HG03469 (cell line): ENCODE measurements at regions not wholly inside any gene's neighbourhood (a gene's known extent, or its start where the extent isn't known, plus 50 kb on each side); places are given as distances from the start of the nearest gene placed in this dataset.

Experiments used
- ATAC-seq: cut with Tn5 transposase; IDR thresholded peaks from one replicate; pipeline ENCODE4 v1.9.1; 2021; ENCODE audit warnings: mild to moderate bottlenecking, moderate library complexity, moderate number of reproducible peaks; ENCODE audit not compliant: unreplicated experiment

GRCh38 chr18:78624646-78625279, 354.9 kb upstream of the SALL3 start:
- no peak for ATAC-seq

DNA sequence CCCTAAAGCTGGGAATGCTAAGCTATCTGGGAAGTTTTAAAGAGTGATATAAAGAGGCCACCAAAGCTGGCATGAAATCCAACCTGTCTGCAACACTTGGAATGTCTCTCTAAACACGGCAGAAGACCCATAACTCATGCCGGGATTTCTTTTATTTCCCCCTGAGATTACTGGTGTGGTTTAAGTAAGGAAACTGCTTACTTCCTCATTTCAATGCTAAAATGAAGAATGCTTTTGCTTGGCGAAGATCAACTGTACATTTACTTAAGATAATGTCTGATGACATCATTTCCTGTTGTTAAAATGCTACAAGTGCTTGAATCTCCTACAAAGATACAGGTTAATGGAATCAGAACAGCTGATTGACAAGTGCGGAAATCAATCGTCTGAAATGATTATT, 353.8 kb upstream of the SALL3 start:
- ATAC-seq = no peak

GRCh38 chr18:78627551-78628346, 351.9 kb upstream of the SALL3 start:
- no peak for ATAC-seq

DNA sequence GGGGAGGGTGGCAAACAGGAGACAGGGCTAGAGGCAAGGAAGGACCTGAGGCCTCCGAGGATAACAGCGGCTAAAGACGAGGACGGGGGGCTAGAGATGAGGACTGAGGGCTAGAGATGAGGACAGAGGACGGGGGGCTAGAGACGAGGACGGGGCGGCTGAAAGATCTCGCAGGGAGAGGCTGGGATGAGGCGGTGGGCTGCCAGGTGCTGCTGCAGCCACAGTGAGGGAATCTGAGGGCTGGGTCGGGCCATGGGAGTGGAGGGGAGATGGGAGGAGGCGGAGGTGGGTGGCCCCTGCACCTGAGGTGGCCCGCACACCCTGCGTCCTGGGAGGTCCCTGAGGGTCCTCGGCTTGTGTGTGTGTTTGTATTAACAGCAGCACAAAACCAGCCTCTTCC, 350.2 kb upstream of the SALL3 start:
- ATAC-seq = no peak

DNA sequence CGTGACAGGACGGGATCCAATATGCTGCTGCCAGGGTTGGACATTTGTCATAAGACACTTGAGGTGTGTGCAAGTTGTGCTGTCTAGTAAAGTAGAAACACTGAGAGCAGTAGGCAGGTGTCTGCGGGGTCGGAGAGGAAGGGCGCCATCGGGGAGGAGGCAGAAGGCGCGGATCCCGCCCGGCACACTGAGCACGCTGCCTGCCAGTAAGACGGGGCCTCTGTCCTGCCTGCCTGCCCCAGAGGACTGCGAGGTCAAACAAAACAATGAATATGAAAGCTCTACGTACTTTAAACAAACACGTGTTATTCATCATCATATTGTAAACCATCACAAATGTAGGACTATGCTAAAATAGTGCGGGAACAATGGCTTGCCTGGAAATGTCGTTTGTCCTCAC, 349.3 kb upstream of the SALL3 start:
- ATAC-seq = no peak

GRCh38 chr18:78630981-78631510, 348.6 kb upstream of the SALL3 start:
- ATAC-seq = no peak

DNA sequence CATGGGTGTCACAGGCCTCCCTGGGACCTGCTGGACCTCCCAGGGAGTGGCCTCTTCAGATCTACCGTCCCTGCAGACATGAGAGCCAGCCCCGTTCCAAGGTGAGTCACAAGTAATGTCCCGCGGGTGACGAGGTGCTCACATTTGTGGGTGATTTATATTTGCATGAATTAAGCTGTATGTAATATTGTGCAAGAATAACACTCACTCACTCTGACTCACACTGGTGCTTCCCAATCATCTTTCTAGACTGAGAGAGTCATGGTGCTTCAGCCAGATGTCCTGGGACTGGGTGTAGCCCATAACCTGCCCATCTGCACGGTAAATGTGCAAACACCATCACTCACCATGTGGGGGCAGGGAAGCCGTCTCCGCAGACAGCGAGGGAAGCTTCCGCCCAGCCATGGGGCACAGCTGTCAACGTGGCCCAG, 347.5 kb upstream of the SALL3 start:
- no peak for ATAC-seq

- ATAC-seq = no peak
These were observed 345.4 kb upstream of the SALL3 start for GRCh38 chr18:78634061-78634696.

DNA sequence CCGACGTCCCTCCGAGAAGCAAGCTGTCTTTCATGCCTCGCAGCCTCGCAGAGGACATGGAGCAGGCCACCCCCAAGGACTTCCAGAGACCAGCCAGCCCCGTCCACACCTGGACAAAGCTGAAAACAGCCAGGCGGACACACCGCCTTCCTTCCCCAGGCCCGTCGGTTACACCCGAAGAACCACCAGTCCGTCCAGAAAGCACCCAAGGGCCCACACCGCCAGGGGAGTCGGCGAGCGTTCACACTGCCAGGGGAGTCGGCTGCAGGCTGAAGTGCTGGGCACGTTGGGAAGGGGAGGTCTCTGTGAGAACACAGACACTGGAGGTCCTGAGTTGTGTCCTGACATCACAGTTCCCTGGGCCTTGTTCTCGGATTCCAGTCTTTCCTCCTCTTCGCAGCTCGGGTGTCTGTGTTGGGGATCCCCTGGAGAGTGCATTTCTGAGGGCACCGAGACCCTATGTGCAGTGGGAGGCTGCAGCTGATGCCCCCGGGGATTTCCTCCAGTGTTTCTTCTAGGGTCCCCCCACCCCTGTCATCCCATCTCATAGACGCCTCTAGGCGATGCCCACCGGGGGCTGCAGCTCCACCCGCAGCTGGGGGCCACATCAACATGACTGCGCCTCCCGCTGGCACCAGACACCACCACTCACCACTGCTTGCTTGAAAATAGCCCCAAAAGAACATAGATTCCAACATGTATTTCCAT, 344.4 kb upstream of the SALL3 start:
- ATAC-seq = no peak

GRCh38 chr18:78636260-78636659, 343.4 kb upstream of the SALL3 start:
- ATAC-seq = no peak

- no peak for ATAC-seq
These were observed 341.9 kb upstream of the SALL3 start for GRCh38 chr18:78637442-78638402.

DNA sequence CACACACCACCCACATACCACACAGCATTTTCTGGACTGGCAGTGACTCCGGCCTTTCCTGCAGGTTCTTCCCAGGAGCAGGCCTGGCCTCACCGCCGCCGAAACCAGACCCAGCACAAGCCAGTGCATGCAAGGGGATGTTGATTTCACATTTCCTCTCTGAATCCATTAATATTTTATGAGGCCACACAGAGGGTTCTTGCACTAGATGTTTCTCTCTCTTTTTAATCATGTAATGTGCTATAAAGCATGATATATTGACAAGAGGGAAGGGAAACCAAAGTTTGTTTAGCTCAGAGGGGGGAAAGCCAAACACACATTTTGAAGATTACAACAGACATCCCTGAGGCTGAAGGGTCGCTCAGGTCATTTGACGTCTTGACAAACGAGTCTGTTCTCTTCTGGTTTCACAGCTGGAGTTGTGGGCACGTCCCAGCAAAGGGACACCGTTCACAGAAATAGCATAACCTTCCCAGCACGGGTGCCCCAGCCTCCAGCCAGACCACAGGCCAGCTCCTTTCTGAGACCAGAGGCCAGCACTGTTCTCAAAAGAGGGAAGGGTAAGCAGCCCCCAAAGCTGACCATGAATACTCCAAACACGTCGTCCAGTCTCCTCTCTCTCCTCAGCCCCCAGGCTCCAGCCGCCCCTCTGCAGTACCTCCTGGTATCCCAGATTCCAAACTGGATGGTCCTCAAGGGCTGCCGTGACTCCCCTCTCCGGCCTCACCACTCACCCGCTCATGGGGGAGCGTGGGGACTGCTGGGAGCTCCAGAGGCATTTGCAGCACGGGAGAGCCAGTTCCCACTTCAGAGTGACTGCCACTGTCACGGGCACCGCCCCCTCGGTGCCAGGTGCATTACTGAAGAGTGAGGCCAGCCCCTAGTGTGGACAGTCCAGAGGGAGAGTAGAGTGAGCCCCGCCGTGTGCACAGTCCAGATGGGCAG, 340.3 kb upstream of the SALL3 start:
- ATAC-seq = no peak

DNA sequence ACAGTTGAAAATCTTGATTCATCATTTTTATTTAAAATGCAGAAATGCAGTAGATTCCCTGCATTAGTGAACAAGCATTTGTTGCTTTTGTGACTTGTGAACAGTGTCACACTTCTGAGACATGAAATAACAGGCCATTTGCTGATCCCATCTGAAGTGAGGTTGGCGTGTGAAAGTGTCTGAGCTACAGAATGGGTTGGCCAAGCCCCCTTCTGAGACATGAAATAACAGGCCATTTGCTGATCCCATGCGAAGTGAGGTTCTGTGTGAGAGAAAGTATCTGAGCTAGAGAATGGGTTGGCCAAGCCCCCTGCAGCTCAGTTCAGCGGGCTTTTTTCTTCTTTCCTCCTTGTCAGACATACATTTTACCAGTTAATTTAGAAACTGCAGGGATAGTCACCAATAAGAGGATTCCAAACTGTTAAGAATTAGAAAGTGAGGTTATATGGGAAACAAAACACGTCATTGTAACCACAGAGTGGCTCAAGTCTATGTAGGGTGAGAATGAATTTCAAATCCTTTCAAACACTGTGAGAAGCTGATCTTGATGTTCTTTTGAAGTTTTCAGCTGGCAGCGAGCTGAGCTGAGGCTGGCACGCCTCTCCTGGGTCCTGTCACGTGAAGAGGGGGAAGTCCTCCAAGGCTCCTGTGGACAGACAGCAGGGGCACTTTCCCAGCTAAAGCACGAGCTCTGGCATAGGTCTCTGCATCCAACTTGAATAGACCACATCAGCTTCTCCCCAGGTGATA, 339.2 kb upstream of the SALL3 start:
- no peak for ATAC-seq

DNA sequence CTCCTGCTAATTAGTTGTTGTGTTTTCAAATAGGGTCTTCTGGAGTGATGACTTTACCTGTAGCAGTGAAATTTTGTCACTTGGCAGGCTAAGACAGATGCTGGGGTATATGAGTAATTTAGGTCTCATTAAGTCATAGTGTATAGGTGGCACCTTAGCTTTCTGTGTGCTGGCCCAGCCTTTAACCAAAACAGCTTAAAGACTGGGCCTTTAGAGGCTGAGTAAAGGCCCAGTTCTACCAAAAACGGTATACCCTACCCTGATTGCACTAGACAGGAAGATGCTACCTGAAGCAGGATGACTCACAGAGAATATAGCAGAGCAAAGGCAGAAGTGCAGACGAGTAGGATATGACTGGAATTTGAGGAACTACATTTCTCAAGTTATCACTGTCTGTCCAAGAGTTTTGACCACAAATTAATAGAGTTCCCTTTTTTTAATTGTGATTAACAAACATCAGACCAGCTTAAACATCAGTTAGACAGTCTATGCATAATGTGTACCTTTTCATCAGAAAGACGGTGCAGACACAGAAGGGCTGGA, 337.9 kb upstream of the SALL3 start:
- no peak for ATAC-seq

GRCh38 chr18:78642296-78642951, 337.2 kb upstream of the SALL3 start:
- ATAC-seq = no peak

- no peak for ATAC-seq
These were observed 336.6 kb upstream of the SALL3 start for GRCh38 chr18:78643004-78643403.

GRCh38 chr18:78643981-78644380, 335.6 kb upstream of the SALL3 start:
- ATAC-seq = no peak
